ENCODE measurements at regions not wholly inside any gene's neighbourhood (a gene's known extent, or its start where the extent isn't known, plus 50 kb on each side); places are given as distances from the start of the nearest gene placed in this dataset.

- DNase-seq = no peak
These were observed 101.5 kb upstream of the TMC3 start for GRCh38 chr15:81475471-81475870.

GRCh38 chr15:81473946-81474345, 99.9 kb upstream of the TMC3 start:
- DNase-seq = no peak

- DNase-seq = no peak
These were observed 99.2 kb upstream of the TMC3 start for GRCh38 chr15:81473177-81473576.

GRCh38 chr15:81471151-81471550, 97.1 kb upstream of the TMC3 start:
- no peak for DNase-seq

GRCh38 chr15:81469154-81469553, 95.1 kb upstream of the TMC3 start:
- DNase-seq = no peak

- no peak for DNase-seq
These were observed 92.7 kb upstream of the TMC3 start for GRCh38 chr15:81466741-81467140.

GRCh38 chr15:81454024-81454423, 80.0 kb upstream of the TMC3 start:
- DNase-seq = no peak

- no peak for DNase-seq
These were observed 76.7 kb upstream of the TMC3 start for GRCh38 chr15:81450721-81451120.

GRCh38 chr15:81449836-81450474, 75.9 kb upstream of the TMC3 start:
- no peak for DNase-seq

GRCh38 chr15:81443040-81443820, 69.2 kb upstream of the TMC3 start:
- no peak for DNase-seq

GRCh38 chr15:81442454-81442853, 68.4 kb upstream of the TMC3 start:
- no peak for DNase-seq

GRCh38 chr15:81434851-81435250, 60.8 kb upstream of the TMC3 start:
- no peak for DNase-seq

GRCh38 chr15:81433462-81433861, 59.4 kb upstream of the TMC3 start:
- no peak for DNase-seq

- DNase-seq = no peak
These were observed 58.2 kb upstream of the TMC3 start for GRCh38 chr15:81432179-81432578.

- no peak for DNase-seq
These were observed 53.2 kb upstream of the TMC3 start for GRCh38 chr15:81427176-81427575.

- DNase-seq = no peak
These were observed 51.9 kb upstream of the TMC3 start for GRCh38 chr15:81425905-81426304.
